HG02642 (cell line): ENCODE measurements at regions not wholly inside any gene's neighbourhood (a gene's known extent, or its start where the extent isn't known, plus 50 kb on each side); places are given as distances from the start of the nearest gene placed in this dataset.

Experiments
- ATAC-seq: cut with Tn5 transposase; IDR thresholded peaks from one replicate; pipeline ENCODE4 v1.9.1; 2021; ENCODE audit warnings: mild to moderate bottlenecking; ENCODE audit not compliant: unreplicated experiment, poor library complexity

- no peak for ATAC-seq
These were observed 89.9 kb upstream of the PRR23E start for GRCh38 chr3:127103080-127103479.

- ATAC-seq, result no peak
These were observed 88.3 kb upstream of the PRR23E start for GRCh38 chr3:127104586-127104985.

GRCh38 chr3:127105587-127105986 lies 87.3 kb upstream of the PRR23E start:
- no peak for ATAC-seq

- ATAC-seq, result no peak
These were observed 86.9 kb upstream of the PRR23E start for GRCh38 chr3:127106053-127106452.

- ATAC-seq, result no peak
These were observed 86.5 kb upstream of the PRR23E start for GRCh38 chr3:127106456-127106855.

- ATAC-seq, result no peak
These were observed 85.9 kb upstream of the PRR23E start for GRCh38 chr3:127107002-127107401.

GRCh38 chr3:127107491-127108375 lies 85.2 kb upstream of the PRR23E start:
- no peak for ATAC-seq

GRCh38 chr3:127108796-127109195 lies 84.1 kb upstream of the PRR23E start:
- ATAC-seq, result no peak

GRCh38 chr3:127110982-127111693 lies 81.8 kb upstream of the PRR23E start:
- no peak for ATAC-seq

GRCh38 chr3:127112796-127113570 lies 79.9 kb upstream of the PRR23E start:
- no peak for ATAC-seq

GRCh38 chr3:127113571-127113891 lies 79.4 kb upstream of the PRR23E start:
- ATAC-seq, result no peak

GRCh38 chr3:127114337-127115070 lies 78.4 kb upstream of the PRR23E start:
- ATAC-seq, result no peak

GRCh38 chr3:127115691-127116351 lies 77.1 kb upstream of the PRR23E start:
- ATAC-seq, result no peak

- ATAC-seq, result no peak
These were observed 74.6 kb upstream of the PRR23E start for GRCh38 chr3:127118366-127118765.

- ATAC-seq, result no peak
These were observed 73.1 kb upstream of the PRR23E start for GRCh38 chr3:127119693-127120464.

- no peak for ATAC-seq
These were observed 71.9 kb upstream of the PRR23E start for GRCh38 chr3:127120851-127121647.

GRCh38 chr3:127121885-127122284 lies 71.0 kb upstream of the PRR23E start:
- ATAC-seq, result no peak

- ATAC-seq, result no peak
These were observed 69.4 kb upstream of the PRR23E start for GRCh38 chr3:127123533-127123932.
